Tibial nerve (tissue), 4 donors: ENCODE measurements at regions not wholly inside any gene's neighbourhood (a gene's known extent, or its start where the extent isn't known, plus 50 kb on each side); places are given as distances from the start of the nearest gene placed in this dataset.

Experiments used
- DNase-seq, 2 donors: peaks; one replicate each; pipeline ENCODE4 v3.0.0-alpha.2; 2019; ENCODE audit warnings: low spot score in 2 of 2
- H3K27ac ChIP-seq, 4 donors: fragments of 200-600 bp; sonication (generic) in 3 of 4; one replicate each; pipeline ENCODE4 v1.5.1; 2017 to 2019; ENCODE audit warnings: mild to moderate bottlenecking in 1 of 4
- H3K27me3 ChIP-seq, 2 donors: fragments of 200-600 bp; sonication (generic) in 1 of 2; one replicate each; pipeline versions ENCODE4 v1.5.1 to v1.6.0; 2017 to 2019
- H3K36me3 ChIP-seq, 3 donors: fragments of 200-600 bp; sonication (generic); one replicate each; pipeline ENCODE4 v1.5.1; 2018 to 2019
- H3K4me1 ChIP-seq, 4 donors: fragments of 200-600 bp; sonication (generic) in 3 of 4; one replicate each; pipeline ENCODE4 v1.5.1; 2017 to 2019
- H3K4me3 ChIP-seq, 4 donors: fragments of 200-600 bp; sonication (generic) in 3 of 4; one replicate each; pipeline ENCODE4 v1.5.1; 2017 to 2019; ENCODE audit warnings: mild to moderate bottlenecking in 1 of 4, moderate library complexity in 1 of 4
- H3K9me3 ChIP-seq, 4 donors: fragments of 200-600 bp; sonication (generic) in 3 of 4; one replicate each; pipeline ENCODE4 v1.5.1; 2017 to 2019
- EP300 ChIP-seq, 2 donors: sonication (generic); formaldehyde crosslinking; IDR thresholded peaks; one replicate each; pipeline ENCODE4 v1.6.1; 2017; ENCODE audit warnings: antibody characterized with exemption in 2 of 2, mild to moderate bottlenecking in 1 of 2
- POLR2A ChIP-seq, 2 donors: fragments of 450-650 bp; IDR thresholded peaks; one replicate each; pipeline ENCODE4 v1.6.1; 2017; ENCODE audit warnings: antibody characterized with exemption in 2 of 2, mild to moderate bottlenecking in 2 of 2, moderate library complexity in 2 of 2
- WGBS, 2 donors: methylation state at CpG; one replicate each; pipeline ENCODE4 v1.1.5; 2018; 5-methylcytosine and 5-hydroxymethylcytosine counted together
- TF ChIP-seq, protein P1 (sequence below), 5 experiments: fragments of 200-600 bp in 3 of 5; fragments of 450-650 bp in 2 of 5; sonication (generic) in 3 of 5; IDR thresholded peaks; one replicate each; pipeline ENCODE4 v1.5.1; 2016 to 2019; ENCODE audit warnings: antibody characterized with exemption in 5 of 5, mild to moderate bottlenecking in 3 of 5, moderate library complexity in 2 of 5

DNA sequence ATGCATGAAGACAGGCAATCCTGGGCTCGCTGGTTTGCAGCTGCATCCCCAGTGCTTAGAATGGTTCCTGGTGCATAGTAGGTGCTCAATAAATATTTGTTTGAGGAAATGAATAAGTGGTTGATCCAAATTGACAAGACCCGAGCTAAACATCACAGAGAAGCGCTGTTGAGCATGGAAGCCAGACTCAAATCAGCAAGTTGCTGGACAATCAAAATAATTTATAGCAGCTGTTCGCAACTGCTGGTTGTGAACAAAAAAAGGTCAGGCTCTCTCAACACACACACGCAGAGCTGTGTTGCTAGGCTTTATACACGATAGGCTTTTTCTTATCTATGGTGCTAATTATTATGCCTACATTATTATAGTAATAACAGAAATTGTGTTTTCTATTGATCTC is 190.2 kb downstream of the TBX5 start:
- Histone ChIP-seq H3K36me3 (no peaks in the 10 kb centered on the region), H3K9me3 (peaks cover 0 to 16% (median 0%) of the 10 kb centered on the region in 4 donors), H3K27ac (no peak overlapping the region), H3K27me3 (no peaks in the 10 kb centered on the region), H3K4me3 (no peak overlapping the region), H3K4me1 (no peaks in the 10 kb centered on the region)
- TF ChIP-seq EP300 (IDR thresholded peaks at IDR 0.05), result no peak
- TF ChIP-seq, protein P1, sequence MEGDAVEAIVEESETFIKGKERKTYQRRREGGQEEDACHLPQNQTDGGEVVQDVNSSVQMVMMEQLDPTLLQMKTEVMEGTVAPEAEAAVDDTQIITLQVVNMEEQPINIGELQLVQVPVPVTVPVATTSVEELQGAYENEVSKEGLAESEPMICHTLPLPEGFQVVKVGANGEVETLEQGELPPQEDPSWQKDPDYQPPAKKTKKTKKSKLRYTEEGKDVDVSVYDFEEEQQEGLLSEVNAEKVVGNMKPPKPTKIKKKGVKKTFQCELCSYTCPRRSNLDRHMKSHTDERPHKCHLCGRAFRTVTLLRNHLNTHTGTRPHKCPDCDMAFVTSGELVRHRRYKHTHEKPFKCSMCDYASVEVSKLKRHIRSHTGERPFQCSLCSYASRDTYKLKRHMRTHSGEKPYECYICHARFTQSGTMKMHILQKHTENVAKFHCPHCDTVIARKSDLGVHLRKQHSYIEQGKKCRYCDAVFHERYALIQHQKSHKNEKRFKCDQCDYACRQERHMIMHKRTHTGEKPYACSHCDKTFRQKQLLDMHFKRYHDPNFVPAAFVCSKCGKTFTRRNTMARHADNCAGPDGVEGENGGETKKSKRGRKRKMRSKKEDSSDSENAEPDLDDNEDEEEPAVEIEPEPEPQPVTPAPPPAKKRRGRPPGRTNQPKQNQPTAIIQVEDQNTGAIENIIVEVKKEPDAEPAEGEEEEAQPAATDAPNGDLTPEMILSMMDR (IDR thresholded peaks at IDR 0.05), result no peak
- TF ChIP-seq POLR2A (IDR thresholded peaks at IDR 0.05), result no peak
- 30 to 42% methylated on average over 6 of the region's 6 CpGs for WGBS, 2 donors
- no peak for DNase-seq

DNA sequence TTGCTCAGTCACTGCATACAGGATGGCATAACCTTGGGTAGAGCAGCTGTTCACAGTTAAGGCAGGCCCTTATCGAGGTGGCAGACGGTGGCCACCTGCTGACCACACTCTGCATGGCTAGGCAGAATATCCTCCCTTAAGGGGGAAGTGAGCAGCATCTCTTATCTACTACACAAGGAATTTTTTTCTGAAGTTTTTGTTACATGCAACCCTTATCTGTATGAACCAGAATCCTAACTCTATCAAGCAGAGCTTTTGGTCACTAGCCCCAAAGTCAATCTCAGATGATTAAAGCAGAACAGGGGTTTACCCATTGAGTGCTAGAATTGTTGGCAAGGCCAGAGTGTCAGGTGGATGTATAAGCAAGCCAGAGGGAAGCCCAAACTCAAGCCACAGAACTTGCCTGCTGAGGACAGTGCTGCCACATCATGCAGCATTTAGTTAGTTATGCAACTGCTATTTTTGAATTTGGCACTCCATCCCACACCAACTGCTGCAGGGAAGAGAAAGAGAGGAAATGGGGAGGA is 192.8 kb downstream of the TBX5 start:
- Histone ChIP-seq H3K9me3 (peaks cover 0 to 10% (median 0%) of the 10 kb centered on the region in 4 donors), H3K27ac (no peak overlapping the region), H3K4me3 (no peak overlapping the region), H3K36me3 (no peaks in the 10 kb centered on the region), H3K4me1 (no peaks in the 10 kb centered on the region), H3K27me3 (no peaks in the 10 kb centered on the region)
- 18 to 44% methylated on average over 2 of the region's 2 CpGs for WGBS, 2 donors
- TF ChIP-seq, protein P1 (IDR thresholded peaks at IDR 0.05), result no peak
- DNase-seq, result no peak

DNA sequence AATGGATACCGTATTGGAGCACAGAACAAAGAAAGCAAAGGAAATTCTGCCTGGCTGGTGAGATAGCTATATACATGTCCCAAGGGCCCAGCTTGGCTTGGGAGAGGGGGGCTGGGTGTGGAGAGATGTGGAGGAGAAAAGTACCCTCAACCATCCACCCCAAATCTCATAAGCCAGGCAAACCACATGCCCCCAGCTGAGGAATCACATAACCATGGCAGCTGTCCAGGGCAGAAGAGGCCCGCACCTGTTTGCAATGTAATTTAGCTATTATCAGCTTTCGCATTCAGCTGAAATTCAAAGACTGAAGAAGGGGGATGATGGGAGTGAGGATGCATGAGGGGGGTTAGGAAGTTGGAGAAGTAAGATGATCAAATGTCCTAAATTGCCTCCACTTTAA is 196.1 kb downstream of the TBX5 start:
- Histone ChIP-seq H3K36me3 (no peaks in the 10 kb centered on the region), H3K9me3 (peaks cover 0 to 4% (median 0%) of the 10 kb centered on the region in 4 donors), H3K4me3 (no peak overlapping the region), H3K27me3 (no peaks in the 10 kb centered on the region), H3K27ac (no peak overlapping the region), H3K4me1 (no peaks in the 10 kb centered on the region)
- 79 to 87% methylated on average over 3 of the region's 3 CpGs for WGBS, 2 donors
- TF ChIP-seq POLR2A (IDR thresholded peaks at IDR 0.05), result no peak
- TF ChIP-seq EP300 (IDR thresholded peaks at IDR 0.05), result no peak
- TF ChIP-seq, protein P1 (IDR thresholded peaks at IDR 0.05), result no peak
- DNase-seq, result no peak

DNA sequence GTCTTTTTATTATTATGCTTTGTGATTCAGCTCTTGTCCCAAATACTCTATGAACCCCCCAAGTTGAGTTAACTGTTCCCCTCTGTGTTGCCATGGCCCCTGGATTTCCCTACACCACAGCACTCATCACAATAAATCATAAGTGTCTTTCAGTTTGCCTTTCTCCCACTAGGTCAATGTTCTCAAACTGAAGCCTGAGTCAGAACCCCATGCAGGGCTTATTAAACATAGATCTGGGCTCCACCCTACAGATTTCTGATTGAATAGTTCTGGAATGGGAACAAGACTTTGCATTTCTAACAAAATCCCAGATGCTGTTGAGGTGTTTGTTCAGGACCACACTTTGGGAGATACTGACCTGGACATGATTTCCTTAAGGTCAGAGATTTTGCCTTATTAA is 199.4 kb downstream of the TBX5 start:
- TF ChIP-seq EP300 (IDR thresholded peaks at IDR 0.05) (no peak), POLR2A (IDR thresholded peaks at IDR 0.05) (no peak)
- TF ChIP-seq, protein P1 (IDR thresholded peaks at IDR 0.05), result no peak
- H3K27me3 ChIP-seq, result no peaks in the 10 kb centered on the region
- H3K4me1 ChIP-seq, result no peaks in the 10 kb centered on the region
- no peak overlapping the region for H3K4me3 ChIP-seq
- H3K9me3 ChIP-seq, result no peaks in the 10 kb centered on the region
- no peaks in the 10 kb centered on the region for H3K36me3 ChIP-seq
- H3K27ac ChIP-seq, result no peak overlapping the region
- DNase-seq, result no peak

DNA sequence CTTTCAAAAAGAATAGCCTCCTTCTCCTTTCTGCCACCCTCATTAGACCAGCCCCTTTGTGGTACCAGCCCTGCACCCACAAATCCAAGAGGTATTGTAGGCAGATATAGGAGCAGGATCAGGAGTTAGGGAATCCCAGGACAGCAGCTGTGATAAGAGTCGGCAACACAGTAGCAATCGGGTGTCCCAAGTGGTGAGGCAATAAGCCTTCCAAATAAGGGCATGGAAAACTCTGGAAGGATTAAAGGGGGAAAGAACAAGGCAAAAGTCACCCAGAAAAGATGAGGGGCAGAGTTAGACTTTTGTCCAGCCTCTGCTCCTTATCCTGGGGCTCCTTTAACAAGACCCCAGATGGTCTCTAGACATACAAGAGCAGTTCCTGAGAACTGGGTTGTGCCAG is 204.2 kb downstream of the TBX5 start:
- no peak for DNase-seq
- H3K4me1 ChIP-seq, result no peaks in the 10 kb centered on the region
- TF ChIP-seq, protein P1 (IDR thresholded peaks at IDR 0.05), result no peak
- TF ChIP-seq EP300 (IDR thresholded peaks at IDR 0.05) (no peak), POLR2A (IDR thresholded peaks at IDR 0.05) (no peak)
- WGBS, 2 donors, result 71 to 82% methylated on average over 2 of the region's 2 CpGs
- no peak overlapping the region for H3K4me3 ChIP-seq
- H3K27me3 ChIP-seq, result no peaks in the 10 kb centered on the region
- H3K27ac ChIP-seq, result no peak overlapping the region
- H3K36me3 ChIP-seq, result no peaks in the 10 kb centered on the region
- H3K9me3 ChIP-seq, result peaks cover 0 to 29% (median 0%) of the 10 kb centered on the region in 4 donors
